Keratinocyte (primary cell): ENCODE measurements at regions not wholly inside any gene's neighbourhood (a gene's known extent, or its start where the extent isn't known, plus 50 kb on each side); places are given as distances from the start of the nearest gene placed in this dataset.

Experiments
- DNase-seq: peaks from one replicate; pipeline ENCODE4 v3.0.0-alpha.2; 2011; ENCODE audit warnings: low read depth, missing footprints, low spot score
- FAIRE-seq: peaks from 2 replicates; lab custom pipeline; 2011; peaks lifted over from hg19 to GRCh38; lab: Jason Lieb, UNC
- H2AFZ ChIP-seq: 2 replicates; pipeline ENCODE4 v1.6.0; 2012; ENCODE audit warnings: low read length, control low read depth, inconsistent platforms; ENCODE audit not compliant: control insufficient read depth
- H3K27ac ChIP-seq: 2 replicates; pipeline ENCODE4 v1.5.1; 2011; ENCODE audit warnings: low read length; ENCODE audit not compliant: control insufficient read depth, insufficient read depth
- H3K27me3 ChIP-seq: 3 replicates; pipeline ENCODE4 v1.6.0; 2011; ENCODE audit warnings: low read length; ENCODE audit not compliant: control insufficient read depth, insufficient read depth; ENCODE audit errors: extremely low read depth
- H3K36me3 ChIP-seq, 2 experiments: 2 replicates in 1 of 2; 3 replicates in 1 of 2; pipeline ENCODE4 v1.5.1; 2011; ENCODE audit warnings: low read length in 2 of 2, mild to moderate bottlenecking in 1 of 2; ENCODE audit not compliant: control insufficient read depth in 2 of 2, insufficient read depth in 2 of 2; ENCODE audit errors: extremely low read depth in 1 of 2
- H3K4me1 ChIP-seq: 3 replicates; pipeline ENCODE4 v1.5.1; 2011; ENCODE audit warnings: low read length; ENCODE audit not compliant: control insufficient read depth, insufficient read depth; ENCODE audit errors: extremely low read depth
- H3K4me2 ChIP-seq: 3 replicates; pipeline ENCODE4 v1.6.0; 2011; ENCODE audit warnings: low read depth, low read length; ENCODE audit not compliant: control insufficient read depth, insufficient read depth; ENCODE audit errors: extremely low read depth
- H3K4me3 ChIP-seq, 3 experiments: fragments of 200-600 bp in 1 of 3; sonication (generic) in 1 of 3; 2 replicates in 2 of 3; 3 replicates in 1 of 3; pipeline ENCODE4 v1.5.1; 2011 to 2016; ENCODE audit warnings: low read length in 3 of 3, mild to moderate bottlenecking in 3 of 3, control low read depth in 2 of 3, inconsistent platforms in 1 of 3, low read depth in 1 of 3, mixed read lengths in 1 of 3, mixed run types in 1 of 3, moderate library complexity in 1 of 3; ENCODE audit not compliant: control insufficient read depth in 2 of 3, insufficient read depth in 2 of 3; ENCODE audit errors: extremely low read depth in 1 of 3
- H3K79me2 ChIP-seq: 2 replicates; pipeline ENCODE4 v1.6.0; 2012; ENCODE audit warnings: low read length; ENCODE audit not compliant: control insufficient read depth, insufficient read depth
- H3K9ac ChIP-seq: 3 replicates; pipeline ENCODE4 v1.6.0; 2011; ENCODE audit warnings: low read length; ENCODE audit not compliant: control insufficient read depth, insufficient read depth; ENCODE audit errors: extremely low read depth
- H3K9me1 ChIP-seq: 3 replicates; pipeline ENCODE4 v1.6.0; 2011; ENCODE audit warnings: low read length; ENCODE audit not compliant: control insufficient read depth, insufficient read depth; ENCODE audit errors: extremely low read depth
- H3K9me3 ChIP-seq: 2 replicates; pipeline ENCODE4 v1.5.1; 2012; ENCODE audit warnings: low read depth, low read length; ENCODE audit not compliant: control insufficient read depth
- H4K20me1 ChIP-seq: 3 replicates; pipeline ENCODE4 v1.6.0; 2011; ENCODE audit warnings: low read length; ENCODE audit not compliant: control insufficient read depth, insufficient read depth; ENCODE audit errors: extremely low read depth
- EZH2 ChIP-seq: IDR thresholded peaks from one replicate; pipeline ENCODE4 v1.6.1; 2012; ENCODE audit warnings: inconsistent platforms, mild to moderate bottlenecking, low read length, moderate library complexity
- dilution Hi-C: fragments of 300-500 bp; cut with MboI; formaldehyde crosslinking; loops from one replicate; pipeline ENCODE4 v1.7.0; 2020; ENCODE audit warnings: low sequenced_read_pairs; ENCODE audit not compliant: extremely low pct_ligation_motif_present
- TF ChIP-seq, protein P1 (sequence below), 3 experiments: IDR thresholded peaks in 1 of 3; conservative IDR thresholded peaks in 1 of 3; optimal IDR thresholded peaks in 1 of 3; 2 replicates in 2 of 3; 3 replicates in 1 of 3; pipeline versions ENCODE3 to v1.5.1; 2011; ENCODE audit warnings: low read length in 3 of 3, mild to moderate bottlenecking in 3 of 3, moderate library complexity in 2 of 3, control low read depth in 1 of 3, inconsistent platforms in 1 of 3; ENCODE audit not compliant: insufficient read depth in 2 of 3; ENCODE audit errors: extremely low read depth in 1 of 3

- no peaks in the 10 kb centered on the region for H4K20me1 ChIP-seq
- H3K27ac ChIP-seq: no peak overlapping the region
- H3K79me2 ChIP-seq: no peaks in the 10 kb centered on the region
- dilution Hi-C loops: no loop called here
- TF ChIP-seq, protein P1, sequence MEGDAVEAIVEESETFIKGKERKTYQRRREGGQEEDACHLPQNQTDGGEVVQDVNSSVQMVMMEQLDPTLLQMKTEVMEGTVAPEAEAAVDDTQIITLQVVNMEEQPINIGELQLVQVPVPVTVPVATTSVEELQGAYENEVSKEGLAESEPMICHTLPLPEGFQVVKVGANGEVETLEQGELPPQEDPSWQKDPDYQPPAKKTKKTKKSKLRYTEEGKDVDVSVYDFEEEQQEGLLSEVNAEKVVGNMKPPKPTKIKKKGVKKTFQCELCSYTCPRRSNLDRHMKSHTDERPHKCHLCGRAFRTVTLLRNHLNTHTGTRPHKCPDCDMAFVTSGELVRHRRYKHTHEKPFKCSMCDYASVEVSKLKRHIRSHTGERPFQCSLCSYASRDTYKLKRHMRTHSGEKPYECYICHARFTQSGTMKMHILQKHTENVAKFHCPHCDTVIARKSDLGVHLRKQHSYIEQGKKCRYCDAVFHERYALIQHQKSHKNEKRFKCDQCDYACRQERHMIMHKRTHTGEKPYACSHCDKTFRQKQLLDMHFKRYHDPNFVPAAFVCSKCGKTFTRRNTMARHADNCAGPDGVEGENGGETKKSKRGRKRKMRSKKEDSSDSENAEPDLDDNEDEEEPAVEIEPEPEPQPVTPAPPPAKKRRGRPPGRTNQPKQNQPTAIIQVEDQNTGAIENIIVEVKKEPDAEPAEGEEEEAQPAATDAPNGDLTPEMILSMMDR (optimal IDR thresholded peaks at IDR 0.05 in 1 of 3, IDR thresholded peaks at IDR 0.05 in 1 of 3, conservative IDR thresholded peaks at IDR 0.05 in 1 of 3; ENCODE audit: extremely low read depth in 1 of 3, insufficient read depth in 2 of 3, low read length in 3 of 3): no peak
- no peak for TF ChIP-seq EZH2
- H2AFZ ChIP-seq: no peak overlapping the region
- no peak overlapping the region for H3K9ac ChIP-seq
- H3K4me2 ChIP-seq: no peak overlapping the region
- DNase-seq (no peak), FAIRE-seq (no peak)
- no peaks in the 10 kb centered on the region for H3K9me3 ChIP-seq
- H3K9me1 ChIP-seq: no peaks in the 10 kb centered on the region
- H3K4me3 ChIP-seq: no peak overlapping the region
- no peaks in the 10 kb centered on the region for H3K4me1 ChIP-seq
- H3K36me3 ChIP-seq: no peaks in the 10 kb centered on the region
- peaks cover 39% of the 10 kb centered on the region for H3K27me3 ChIP-seq
Observed at GRCh38 chr9:93857528-93857927, 97.6 kb downstream of the BARX1 start.

DNA sequence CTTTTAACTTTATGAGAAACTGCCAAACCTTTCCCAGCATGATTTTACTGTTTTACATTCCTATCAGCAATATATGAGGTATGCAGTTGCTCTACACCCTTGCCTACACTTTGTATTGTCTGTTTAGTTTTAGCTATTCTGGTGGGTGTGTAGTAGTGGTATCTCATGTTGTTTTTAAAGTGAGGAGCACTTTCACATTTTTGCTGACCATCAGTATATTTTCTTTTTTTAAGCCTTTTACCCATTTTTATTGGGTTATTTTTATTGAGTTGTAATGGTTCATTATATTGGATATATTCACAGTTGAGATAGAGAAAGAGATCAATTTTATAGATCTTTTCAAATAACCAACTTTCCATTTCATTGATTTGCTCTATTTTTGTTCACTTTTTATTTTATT, 102.4 kb downstream of the BARX1 start:
- Histone ChIP-seq H3K9me3 (no peaks in the 10 kb centered on the region), H2AFZ (no peak overlapping the region), H3K36me3 (no peaks in the 10 kb centered on the region), H3K9ac (no peak overlapping the region), H3K27ac (no peak overlapping the region), H4K20me1 (no peaks in the 10 kb centered on the region), H3K27me3 (peaks cover 11% of the 10 kb centered on the region), H3K4me3 (no peak overlapping the region), H3K4me1 (no peaks in the 10 kb centered on the region), H3K9me1 (no peaks in the 10 kb centered on the region), H3K79me2 (no peaks in the 10 kb centered on the region), H3K4me2 (no peak overlapping the region)
- DNase-seq: no peak
- dilution Hi-C loops: no loop called here
- no peak for TF ChIP-seq EZH2
- TF ChIP-seq, protein P1 (optimal IDR thresholded peaks at IDR 0.05 in 1 of 3, IDR thresholded peaks at IDR 0.05 in 1 of 3, conservative IDR thresholded peaks at IDR 0.05 in 1 of 3; ENCODE audit: extremely low read depth in 1 of 3, insufficient read depth in 2 of 3, low read length in 3 of 3): no peak
- FAIRE-seq: no peak
